Effector memory CD8-positive, alpha-beta T cell (primary cell): ENCODE measurements at regions not wholly inside any gene's neighbourhood (a gene's known extent, or its start where the extent isn't known, plus 50 kb on each side); places are given as distances from the start of the nearest gene placed in this dataset.
"Not testable (repeated sequence)": the region's sequence is repeated elsewhere in the genome, so short reads cannot be mapped to it uniquely, and the experiment has no call there.

Source experiments
- ATAC-seq: fragments of 150-1000 bp; cut with Tn5 transposase; replicated peaks from 2 replicates; pipeline ENCODE4 v1.10.0; 2021; ENCODE audit warnings: mild to moderate bottlenecking, moderate library complexity
- DNase-seq, 3 experiments: peaks; one replicate each; pipeline ENCODE4 v3.0.0; 2021
- H3K27ac Mint-ChIP-seq, 2 donors: one replicate each; pipeline ENCODE4 v1.8.0; 2022; ENCODE audit warnings: mild to moderate bottlenecking in 2 of 2, mixed read lengths in 2 of 2, moderate library complexity in 2 of 2
- H3K27me3 Mint-ChIP-seq, 2 donors: one replicate each; pipeline ENCODE4 v1.8.0; 2022; ENCODE audit warnings: mixed read lengths in 2 of 2
- H3K36me3 Mint-ChIP-seq: one replicate; pipeline ENCODE4 v1.8.0; 2022; ENCODE audit warnings: mild to moderate bottlenecking, moderate library complexity, mixed read lengths; ENCODE audit not compliant: insufficient read depth
- H3K4me1 Mint-ChIP-seq, 2 donors: one replicate each; pipeline ENCODE4 v1.8.0; 2022; ENCODE audit warnings: low read depth in 2 of 2, mixed read lengths in 2 of 2
- H3K4me3 Mint-ChIP-seq, 2 donors: one replicate each; pipeline ENCODE4 v1.8.0; 2022; ENCODE audit warnings: mild to moderate bottlenecking in 2 of 2, mixed read lengths in 2 of 2, moderate library complexity in 2 of 2
- H3K9me3 Mint-ChIP-seq, 2 donors: one replicate each; pipeline ENCODE4 v1.8.0; 2022; ENCODE audit warnings: mixed read lengths in 2 of 2

DNA sequence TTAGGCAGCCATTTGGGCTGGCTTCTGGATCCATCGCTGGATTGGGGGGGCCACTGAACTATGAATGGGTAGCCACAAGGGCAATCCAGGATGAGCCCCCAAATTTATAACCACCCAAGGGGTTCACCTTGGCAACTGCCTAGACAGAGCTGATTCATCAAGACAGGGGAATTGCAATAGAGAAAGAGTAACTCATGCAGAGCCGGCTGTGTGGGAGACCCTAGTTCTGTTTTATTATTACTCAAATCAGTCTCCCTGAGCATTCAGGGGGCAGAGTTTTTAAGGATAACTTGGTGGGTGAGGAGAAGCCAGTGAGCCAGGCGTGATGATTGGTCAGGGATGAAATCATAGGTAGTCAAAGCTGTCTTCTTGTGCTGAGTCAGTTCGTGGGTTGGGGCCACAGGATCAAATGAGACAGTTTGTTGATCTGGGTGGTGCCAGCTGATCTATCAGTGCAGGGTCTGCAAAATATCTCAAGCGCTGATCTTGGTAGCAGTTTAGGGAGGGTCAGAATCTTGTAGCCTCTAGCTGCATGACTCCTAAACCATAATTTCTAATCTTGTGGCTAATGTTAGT is 57.9 kb downstream of the DNAJB9 start:
- ATAC-seq (no peak), DNase-seq (no peak)
- Mint-ChIP-seq H3K36me3 (no peaks in the 10 kb centered on the region), H3K4me1 (no peaks in the 10 kb centered on the region), H3K9me3 (no peaks in the 10 kb centered on the region), H3K27ac (no peak overlapping the region), H3K4me3 (no peak overlapping the region), H3K27me3 (peaks cover 36 to 56% of the 10 kb centered on the region in 2 donors)

DNA sequence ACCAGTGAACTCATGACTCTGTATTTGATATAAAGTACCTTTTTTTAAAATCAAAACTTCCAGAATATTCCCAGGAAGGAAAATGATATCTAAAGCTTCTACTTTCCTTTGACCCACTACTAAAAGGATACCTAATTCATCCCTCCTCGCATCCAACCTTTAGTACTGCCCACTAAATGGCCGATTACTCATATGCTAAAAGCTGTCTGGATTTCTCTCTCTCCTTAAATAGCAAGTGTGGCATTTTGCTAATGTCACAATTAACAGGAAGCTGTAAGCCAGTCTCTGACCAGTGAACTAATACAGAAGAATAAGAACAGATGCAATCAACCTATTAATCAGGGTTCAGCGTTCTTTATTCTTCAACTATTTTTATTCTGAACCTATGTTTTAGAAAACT is 59.0 kb downstream of the DNAJB9 start:
- Mint-ChIP-seq H3K27ac (no peak overlapping the region), H3K27me3 (peaks cover 40 to 60% of the 10 kb centered on the region in 2 donors), H3K36me3 (no peaks in the 10 kb centered on the region), H3K4me1 (no peaks in the 10 kb centered on the region), H3K4me3 (no peak overlapping the region), H3K9me3 (no peaks in the 10 kb centered on the region)
- DNase-seq (no peak), ATAC-seq (no peak)

DNA sequence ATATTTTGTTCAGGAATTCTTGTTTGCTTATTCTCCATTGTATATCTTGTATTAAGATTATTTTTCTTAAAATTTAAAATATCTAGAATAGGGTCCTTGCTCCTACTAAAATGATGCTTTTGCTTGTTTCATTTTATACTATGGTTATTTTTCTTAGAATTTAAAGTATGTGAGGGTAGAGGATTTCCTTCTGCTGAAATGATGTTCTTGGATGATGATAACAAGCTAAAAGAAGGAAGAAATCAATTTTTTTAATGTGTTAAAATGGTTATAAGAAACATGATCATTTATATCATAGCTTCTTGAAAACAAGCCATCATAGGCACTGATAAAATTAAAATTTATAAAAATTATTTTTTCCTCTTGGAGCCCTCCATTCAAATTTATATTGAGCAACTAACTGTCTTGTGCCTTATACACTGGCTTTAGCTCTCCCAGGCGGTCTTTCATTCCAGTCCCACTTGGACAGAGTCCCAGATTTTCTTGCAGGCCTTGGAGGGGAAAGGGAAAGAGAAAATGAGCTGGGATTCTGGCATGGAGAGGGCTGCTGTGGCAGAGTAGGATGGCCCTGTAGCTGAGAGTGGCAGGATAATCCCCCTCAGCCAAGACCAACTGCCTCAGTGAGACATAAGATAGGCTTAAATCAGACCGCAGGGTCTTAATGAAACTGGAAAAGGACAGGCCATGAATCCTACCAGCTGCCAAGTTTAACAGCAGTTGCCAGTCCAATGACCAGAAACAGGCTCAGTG is 60.2 kb downstream of the DNAJB9 start:
- H3K27ac Mint-ChIP-seq, result no peak overlapping the region
- ATAC-seq (no peak), DNase-seq (no peak)
- peaks cover 30 to 53% of the 10 kb centered on the region in 2 donors for H3K27me3 Mint-ChIP-seq
- no peaks in the 10 kb centered on the region for H3K9me3 Mint-ChIP-seq
- no peaks in the 10 kb centered on the region for H3K36me3 Mint-ChIP-seq
- no peak overlapping the region for H3K4me3 Mint-ChIP-seq
- no peaks in the 10 kb centered on the region for H3K4me1 Mint-ChIP-seq

DNA sequence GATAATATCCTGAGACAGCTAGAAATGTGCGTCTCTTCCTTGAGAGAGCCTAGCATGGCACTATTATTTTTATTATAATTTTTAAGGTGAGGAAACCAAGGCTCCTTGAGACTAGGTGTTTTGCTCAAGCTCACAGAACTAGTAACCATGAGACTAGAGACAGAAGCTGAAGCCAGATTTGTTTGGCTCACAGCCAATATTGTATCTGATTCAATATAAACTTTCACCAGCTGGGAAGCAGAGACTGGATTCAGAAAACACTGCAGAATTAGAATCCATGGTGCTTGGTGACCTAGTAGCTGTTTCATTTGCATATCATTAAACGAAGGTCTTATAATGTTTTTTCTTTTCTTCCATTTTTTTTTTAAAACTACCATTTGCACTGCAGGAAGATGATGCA is 64.4 kb downstream of the DNAJB9 start:
- H3K27ac Mint-ChIP-seq, result no peak overlapping the region
- ATAC-seq, result no peak
- peaks cover 17 to 26% of the 10 kb centered on the region in 2 donors for H3K27me3 Mint-ChIP-seq
- no peaks in the 10 kb centered on the region for H3K36me3 Mint-ChIP-seq
- H3K4me1 Mint-ChIP-seq, result no peaks in the 10 kb centered on the region
- no peak for DNase-seq
- no peaks in the 10 kb centered on the region for H3K9me3 Mint-ChIP-seq
- H3K4me3 Mint-ChIP-seq, result no peak overlapping the region

DNA sequence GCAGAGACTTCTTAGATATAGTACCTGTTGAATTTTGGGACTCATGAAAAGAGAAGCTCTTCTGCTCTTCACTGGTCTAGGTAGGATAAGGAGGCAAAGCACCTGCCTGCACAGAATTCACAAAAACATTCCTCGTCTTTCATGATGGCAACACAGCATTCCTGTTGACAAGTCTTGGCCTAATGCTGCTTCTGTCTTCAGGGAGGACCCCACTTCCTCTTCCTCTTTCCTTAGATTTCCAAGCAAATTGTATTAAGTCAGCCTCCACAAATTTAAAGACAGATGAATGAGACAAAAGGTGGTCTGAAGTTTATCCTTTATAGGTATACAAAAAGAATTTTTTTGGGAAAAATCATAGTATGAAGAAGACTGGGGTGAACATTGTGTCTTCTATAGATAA is 64.9 kb downstream of the DNAJB9 start:
- H3K9me3 Mint-ChIP-seq, result no peaks in the 10 kb centered on the region
- H3K4me1 Mint-ChIP-seq, result no peaks in the 10 kb centered on the region
- no peak overlapping the region for H3K4me3 Mint-ChIP-seq
- no peak for ATAC-seq
- DNase-seq, result no peak
- H3K27ac Mint-ChIP-seq, result no peak overlapping the region
- peaks cover 17 to 26% of the 10 kb centered on the region in 2 donors for H3K27me3 Mint-ChIP-seq
- H3K36me3 Mint-ChIP-seq, result no peaks in the 10 kb centered on the region

DNA sequence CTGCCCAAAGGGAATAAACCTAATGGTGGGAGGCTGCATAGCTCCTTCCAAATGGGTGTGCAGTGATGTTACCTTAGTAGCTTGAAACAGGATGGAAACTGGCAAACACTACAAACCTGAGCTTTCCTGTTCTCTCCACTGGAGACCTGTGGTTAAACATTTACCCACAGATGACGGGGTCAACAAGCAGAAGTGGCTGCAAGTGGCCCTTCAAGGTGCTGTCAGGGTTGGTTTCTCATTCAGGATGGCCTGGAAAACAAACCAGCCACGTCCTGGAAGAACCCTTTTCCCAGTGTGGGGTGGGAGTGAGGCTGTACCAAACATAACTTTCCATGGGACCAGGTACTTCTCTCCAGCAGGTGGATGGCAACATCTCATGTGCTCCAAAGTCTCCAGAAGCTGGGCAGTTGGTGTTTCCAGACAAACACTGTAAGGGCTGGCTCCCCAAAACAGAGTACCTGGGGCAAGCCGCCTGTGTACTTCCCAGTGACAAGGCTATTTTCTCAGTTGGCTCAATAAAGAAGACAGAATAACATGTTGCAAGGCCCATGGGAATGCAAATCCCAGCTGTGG is 67.5 kb downstream of the DNAJB9 start:
- DNase-seq (no peak), ATAC-seq (no peak)
- Mint-ChIP-seq H3K4me3 (no peak overlapping the region), H3K27me3 (peaks cover 11 to 14% of the 10 kb centered on the region in 2 donors), H3K4me1 (no peaks in the 10 kb centered on the region), H3K36me3 (no peaks in the 10 kb centered on the region), H3K9me3 (no peaks in the 10 kb centered on the region), H3K27ac (no peak overlapping the region)

DNA sequence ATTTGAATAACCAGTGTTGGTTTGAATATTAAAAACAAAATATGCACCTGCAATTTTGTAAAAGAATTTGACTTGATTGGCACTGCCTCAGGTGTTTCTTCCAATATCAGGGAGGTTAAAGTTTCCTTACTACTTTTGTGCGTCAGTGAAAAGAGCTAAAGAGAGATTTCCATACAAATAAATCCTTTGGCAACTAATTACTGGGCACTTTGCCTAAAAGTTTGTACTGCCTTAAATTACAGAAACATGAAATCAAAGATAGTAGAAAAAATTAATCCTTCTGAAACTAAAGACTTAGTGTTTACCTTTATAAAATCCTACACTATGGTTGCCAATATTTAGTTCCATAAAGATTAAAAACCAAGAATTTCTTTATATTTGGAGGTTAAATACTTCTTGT is 72.5 kb downstream of the DNAJB9 start:
- Mint-ChIP-seq H3K27me3 (peaks cover 24 to 25% of the 10 kb centered on the region in 2 donors), H3K9me3 (peaks cover 0 to 1% of the 10 kb centered on the region in 2 donors), H3K36me3 (no peaks in the 10 kb centered on the region), H3K4me3 (no peak overlapping the region), H3K4me1 (no peaks in the 10 kb centered on the region), H3K27ac (no peak overlapping the region)
- ATAC-seq, result no peak
- no peak for DNase-seq

DNA sequence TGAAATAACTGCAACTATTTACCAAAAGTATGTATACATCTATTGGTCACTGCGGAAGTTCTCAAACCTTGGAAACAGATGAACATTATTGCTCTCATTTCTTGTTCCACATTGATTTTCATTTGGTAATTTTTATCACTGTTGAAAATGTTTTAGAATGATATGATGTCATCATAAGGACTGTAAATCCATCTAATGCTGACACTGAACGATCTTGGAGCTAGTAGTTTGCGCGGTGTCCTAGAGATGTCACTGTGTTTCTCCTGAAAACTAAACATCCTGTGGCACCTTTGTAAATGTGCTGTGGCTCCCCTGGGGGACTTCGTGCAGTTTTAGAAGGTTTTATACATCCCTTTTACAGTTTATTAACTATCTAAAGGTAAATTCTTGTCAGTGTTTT is 73.5 kb downstream of the DNAJB9 start:
- Mint-ChIP-seq H3K9me3 (peaks cover 0 to 1% of the 10 kb centered on the region in 2 donors), H3K4me3 (no peak overlapping the region), H3K27ac (no peak overlapping the region), H3K36me3 (no peaks in the 10 kb centered on the region), H3K27me3 (peaks cover 24 to 25% of the 10 kb centered on the region in 2 donors), H3K4me1 (no peaks in the 10 kb centered on the region)
- DNase-seq (no peak), ATAC-seq (no peak)

DNA sequence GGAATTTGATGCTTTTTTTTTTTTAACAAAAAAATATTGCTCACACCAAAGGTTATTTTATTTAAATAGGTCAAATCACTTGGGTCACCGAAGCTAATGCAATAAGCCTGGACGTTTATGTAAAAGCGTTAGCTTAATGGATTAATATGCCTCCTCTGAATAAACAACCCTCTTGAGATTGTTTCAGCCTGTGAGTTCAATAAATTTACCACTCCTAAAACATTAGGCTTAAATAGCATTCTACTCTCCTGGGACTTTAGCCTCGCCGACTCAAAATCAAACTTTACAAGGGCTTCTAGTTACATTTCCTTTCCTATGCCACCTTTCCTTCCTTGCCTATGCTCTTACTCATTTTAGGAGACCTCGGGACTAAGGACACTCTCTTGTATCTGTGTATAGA is 79.3 kb downstream of the DNAJB9 start:
- Mint-ChIP-seq H3K27ac (no peak overlapping the region), H3K9me3 (peaks cover 0 to 1% of the 10 kb centered on the region in 2 donors), H3K4me1 (no peaks in the 10 kb centered on the region), H3K4me3 (no peak overlapping the region), H3K27me3 (peaks cover 16 to 17% of the 10 kb centered on the region in 2 donors), H3K36me3 (no peaks in the 10 kb centered on the region)
- no peak for ATAC-seq
- DNase-seq, result no peak

DNA sequence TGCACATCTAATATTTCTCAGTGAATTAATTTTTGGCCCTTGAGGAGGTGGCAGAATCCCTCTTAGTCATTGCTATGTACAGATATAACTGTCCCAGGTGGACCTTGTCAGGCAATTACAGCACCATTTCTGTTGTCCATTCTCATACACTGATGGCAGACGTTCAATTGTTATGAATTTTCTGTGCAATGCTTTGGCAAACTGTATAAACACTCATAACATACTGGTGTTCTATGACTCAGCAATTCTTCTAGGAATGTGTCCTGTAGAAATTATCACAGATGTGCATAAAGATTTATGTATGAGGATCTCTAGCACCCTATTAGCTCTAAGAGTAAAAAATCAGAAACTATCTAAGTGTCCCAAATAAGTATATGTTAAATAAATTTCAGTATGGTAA is 80.8 kb downstream of the DNAJB9 start:
- H3K27me3 Mint-ChIP-seq, result peaks cover 5 to 6% of the 10 kb centered on the region in 2 donors
- no peak overlapping the region for H3K4me3 Mint-ChIP-seq
- H3K4me1 Mint-ChIP-seq, result no peaks in the 10 kb centered on the region
- peaks cover 0 to 1% of the 10 kb centered on the region in 2 donors for H3K9me3 Mint-ChIP-seq
- ATAC-seq (no peak), DNase-seq (no peak)
- H3K36me3 Mint-ChIP-seq, result no peaks in the 10 kb centered on the region
- H3K27ac Mint-ChIP-seq, result no peak overlapping the region

DNA sequence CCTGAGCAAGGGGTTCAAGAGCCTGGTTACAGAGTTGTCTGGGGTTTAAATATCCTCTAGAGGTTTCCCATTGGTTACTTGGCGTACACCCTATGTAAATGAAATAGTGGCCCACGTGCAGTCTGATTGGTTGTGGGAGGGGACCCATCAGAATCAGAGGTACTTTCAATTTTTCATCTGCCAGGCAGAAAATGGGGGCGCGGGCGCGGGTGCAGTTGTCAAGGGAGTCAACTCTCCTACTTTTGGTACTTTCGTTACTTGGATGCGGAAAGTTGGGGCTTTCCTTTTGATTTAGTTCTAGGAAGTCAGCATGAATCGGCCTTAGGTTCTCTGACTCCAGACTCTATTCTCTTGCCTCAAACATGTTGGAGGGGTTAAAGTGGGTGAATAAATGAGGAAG is 83.2 kb downstream of the DNAJB9 start:
- Mint-ChIP-seq H3K4me1 (no peaks in the 10 kb centered on the region), H3K9me3 (no peaks in the 10 kb centered on the region), H3K27me3 (peaks cover 0 to 3% of the 10 kb centered on the region in 2 donors), H3K4me3 (no peak overlapping the region), H3K36me3 (no peaks in the 10 kb centered on the region), H3K27ac (no peak overlapping the region)
- ATAC-seq (no peak), DNase-seq (no peak)

DNA sequence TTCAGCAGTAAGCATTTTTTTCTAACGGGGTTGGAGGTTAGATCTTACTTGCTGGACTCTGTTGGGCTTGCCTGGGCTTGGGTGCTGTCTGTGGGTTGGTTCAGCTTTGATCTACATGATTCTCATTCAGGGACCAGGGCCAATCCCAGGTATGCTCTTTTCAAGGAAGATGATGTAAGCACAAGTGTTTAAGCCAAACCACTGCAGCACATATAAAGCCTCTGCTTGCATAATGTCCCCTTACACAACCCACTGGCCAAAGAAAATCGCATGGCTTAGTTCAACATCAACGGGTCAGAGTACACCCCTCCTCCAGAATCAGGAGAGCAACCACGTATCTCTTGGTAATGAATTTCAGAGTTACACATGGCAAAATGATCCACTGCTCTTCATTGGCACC is 83.9 kb downstream of the DNAJB9 start:
- ATAC-seq (no peak), DNase-seq (no peak)
- Mint-ChIP-seq H3K9me3 (no peaks in the 10 kb centered on the region), H3K27me3 (peaks cover 0 to 7% of the 10 kb centered on the region in 2 donors), H3K4me3 (no peak overlapping the region), H3K36me3 (no peaks in the 10 kb centered on the region), H3K4me1 (no peaks in the 10 kb centered on the region), H3K27ac (no peak overlapping the region)

DNA sequence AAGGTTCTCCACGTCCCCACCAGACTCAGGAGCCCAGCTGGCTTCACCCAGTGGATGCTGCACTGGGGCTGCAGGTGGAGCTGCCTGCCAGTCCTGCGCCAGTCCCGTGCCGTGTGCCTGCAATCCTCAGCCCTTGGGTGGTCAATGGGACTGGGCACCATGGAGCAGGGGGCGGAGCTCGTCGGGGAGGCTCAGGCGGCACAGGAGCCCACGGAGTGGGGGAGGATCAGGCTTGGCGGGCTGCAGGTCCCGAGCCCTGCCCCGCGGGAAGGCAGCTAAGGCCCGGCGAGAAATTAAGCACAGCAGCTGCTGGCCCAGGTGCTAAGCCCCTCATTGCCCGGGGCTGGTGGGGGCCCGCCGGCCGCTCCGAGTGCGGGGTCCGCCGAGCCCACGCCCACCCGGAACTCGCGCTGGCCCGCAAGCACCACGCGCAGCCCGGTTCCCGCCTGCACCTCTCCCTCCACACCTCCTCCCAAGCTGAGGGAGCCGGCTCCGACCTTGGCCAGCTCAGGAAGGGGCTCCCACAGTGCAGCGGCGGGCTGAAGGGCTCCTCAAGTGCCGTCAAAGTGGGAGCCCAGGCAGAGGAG is 87.6 kb downstream of the DNAJB9 start:
- H3K4me1 Mint-ChIP-seq, H3K9me3 Mint-ChIP-seq, H3K4me3 Mint-ChIP-seq, H3K27me3 Mint-ChIP-seq, ATAC-seq, H3K27ac Mint-ChIP-seq, DNase-seq, H3K36me3 Mint-ChIP-seq: not testable (repeated sequence)

DNA sequence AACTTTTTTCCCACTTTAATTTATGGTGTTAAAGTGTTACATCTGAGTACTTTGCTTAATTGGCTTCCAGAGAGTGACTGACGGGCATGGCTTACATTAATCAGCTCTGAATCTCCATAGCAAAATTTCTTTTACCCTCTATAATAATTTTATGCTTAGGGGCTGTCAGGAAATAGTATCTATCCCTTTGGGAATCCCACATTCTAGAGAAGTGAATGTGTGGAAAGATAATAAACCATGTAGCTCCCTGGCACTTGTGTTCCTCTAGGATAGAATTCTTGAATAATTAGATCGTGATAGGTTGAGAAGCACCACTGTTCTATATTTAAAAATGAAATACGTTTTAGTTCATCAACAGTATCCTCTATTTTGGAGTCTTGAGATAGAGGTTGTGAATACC is 89.6 kb downstream of the DNAJB9 start:
- H3K27me3 Mint-ChIP-seq, result peaks cover 0 to 7% of the 10 kb centered on the region in 2 donors
- ATAC-seq, result no peak
- H3K36me3 Mint-ChIP-seq, result no peaks in the 10 kb centered on the region
- DNase-seq, result no peak
- H3K4me1 Mint-ChIP-seq, result no peaks in the 10 kb centered on the region
- H3K9me3 Mint-ChIP-seq, result no peaks in the 10 kb centered on the region
- H3K27ac Mint-ChIP-seq, result no peak overlapping the region
- no peak overlapping the region for H3K4me3 Mint-ChIP-seq
